HCT116 (cell line): ENCODE measurements at regions not wholly inside any gene's neighbourhood (a gene's known extent, or its start where the extent isn't known, plus 50 kb on each side); places are given as distances from the start of the nearest gene placed in this dataset.

Source experiments
- ATAC-seq: fragments of 200-7000 bp; cut with Tn5 transposase; 2 replicates; pipeline ENCODE4 v1.9.1; 2020; ENCODE audit warnings: mild to moderate bottlenecking, moderate library complexity
- BruUV-seq: library from RNA; stranded (reverse); fragments of 400-500 nt; replicated peaks from 2 replicates; lab custom pipeline; 2021; lab: Mats Ljungman, UMichigan
- CTCF ChIA-PET: fragments of 300-600 bp; sonication (Branson Sonifier 250); formaldehyde crosslinking; loops from one replicate; lab custom pipeline; 2021; ENCODE audit warnings: antibody characterized with exemption; lab: Charles Lee
- POLR2A ChIA-PET: fragments of 300-600, 350-600 bp; sonication (Branson Sonifier 250); formaldehyde crosslinking; loops from one replicate; lab custom pipeline; 2021; ENCODE audit warnings: antibody characterized with exemption; lab: Charles Lee
- RAD21 ChIA-PET, 2 experiments: fragments of 300-600 bp; sonication (Branson Sonifier 250); formaldehyde crosslinking; loops; one replicate each; lab custom pipeline; 2023; ENCODE audit warnings: low total read pairs in 2 of 2; ENCODE audit not compliant: uncharacterized antibody in 2 of 2, unreplicated experiment in 2 of 2, low non-redundant PET in 1 of 2; lab: Charles Lee
- DNase-seq: peaks from one replicate; pipeline ENCODE4 v3.0.0-alpha.2; 2010; ENCODE audit warnings: low read depth, low spot score
- H2AFZ ChIP-seq: fragments of 200-600 bp; shearing (Covaris generic), sonication (generic); 2 replicates; pipeline ENCODE4 v1.6.1; 2017; ENCODE audit warnings: low read depth, mixed run types, mixed read lengths, antibody characterized with exemption, low read length; ENCODE audit not compliant: poor library complexity, severe bottlenecking
- H3K27ac ChIP-seq: 2 replicates; pipeline ENCODE4 v1.5.1; 2012; ENCODE audit warnings: low read depth, low read length
- H3K27me3 ChIP-seq: fragments of 200-600 bp; sonication (generic); 2 replicates; pipeline ENCODE4 v1.6.1; 2016; ENCODE audit warnings: mixed run types, low read length, mixed read lengths; ENCODE audit not compliant: insufficient read depth
- H3K36me3 ChIP-seq, 2 experiments: fragments of 200-500 bp in 1 of 2; fragments of 200-600 bp in 1 of 2; sonication (Bioruptor generic) in 1 of 2; sonication (generic) in 1 of 2; 2 replicates each; pipeline versions ENCODE4 v1.5.1 to v1.6.1; 2014 to 2016; ENCODE audit warnings: low read length in 2 of 2, inconsistent platforms in 1 of 2, mixed read lengths in 1 of 2, mixed run types in 1 of 2; ENCODE audit not compliant: insufficient read depth in 2 of 2, control insufficient read depth in 1 of 2
- H3K4me1 ChIP-seq, 2 experiments: fragments of 200-600 bp in 1 of 2; sonication (generic) in 1 of 2; 2 replicates each; pipeline versions ENCODE4 v1.5.1 to v1.6.1; 2012 to 2017; ENCODE audit warnings: low read length in 2 of 2, inconsistent platforms in 1 of 2, mild to moderate bottlenecking in 1 of 2, mixed read lengths in 1 of 2, mixed run types in 1 of 2, moderate library complexity in 1 of 2; ENCODE audit not compliant: insufficient read depth in 2 of 2, control insufficient read depth in 1 of 2
- H3K4me2 ChIP-seq: fragments of 200-600 bp; sonication (generic); 2 replicates; pipeline ENCODE4 v1.6.1; 2017; ENCODE audit warnings: mixed run types, low read length, mixed read lengths
- H3K4me3 ChIP-seq, 2 experiments: fragments of 200-600 bp in 1 of 2; sonication (generic) in 1 of 2; replicated peaks in 1 of 2; 2 replicates each; pipeline ENCODE4 v1.5.1; 2011 to 2016; ENCODE audit warnings: low read length in 2 of 2, control low read depth in 1 of 2, low read depth in 1 of 2, mild to moderate bottlenecking in 1 of 2, mixed read lengths in 1 of 2, mixed run types in 1 of 2
- H3K79me2 ChIP-seq: fragments of 200-600 bp; sonication (generic); 2 replicates; pipeline ENCODE4 v1.6.1; 2017; ENCODE audit warnings: mild to moderate bottlenecking, mixed run types, low read length, moderate library complexity, mixed read lengths; ENCODE audit not compliant: insufficient read depth
- H3K9ac ChIP-seq: fragments of 200-600 bp; sonication (generic); 2 replicates; pipeline ENCODE4 v1.6.1; 2016; ENCODE audit warnings: low read length, mixed read lengths
- H3K9me2 ChIP-seq: fragments of 200-600 bp; sonication (generic), shearing (Covaris generic); 2 replicates; pipeline ENCODE4 v1.6.1; 2017; ENCODE audit warnings: mixed run types, mild to moderate bottlenecking, moderate library complexity; ENCODE audit not compliant: insufficient read depth
- H3K9me3 ChIP-seq, 2 experiments: fragments of 200-500 bp in 1 of 2; fragments of 200-600 bp in 1 of 2; sonication (Bioruptor generic) in 1 of 2; sonication (generic) in 1 of 2; 2 replicates each; pipeline ENCODE4 v1.6.1; 2014 to 2017; ENCODE audit warnings: low read length in 2 of 2, mixed read lengths in 2 of 2, inconsistent platforms in 1 of 2, low read depth in 1 of 2, mild to moderate bottlenecking in 1 of 2, mixed run types in 1 of 2, moderate library complexity in 1 of 2; ENCODE audit not compliant: control insufficient read depth in 1 of 2, insufficient read depth in 1 of 2
- H4K20me1 ChIP-seq: fragments of 200-600 bp; sonication (generic), shearing (Covaris generic); 2 replicates; pipeline ENCODE4 v1.6.1; 2017; ENCODE audit warnings: mixed run types, mild to moderate bottlenecking, moderate library complexity; ENCODE audit not compliant: insufficient read depth
- CBX3 ChIP-seq: IDR thresholded peaks from 2 replicates; pipeline ENCODE4 v1.6.1; 2012; ENCODE audit warnings: low read depth
- CEBPB ChIP-seq: IDR thresholded peaks from 2 replicates; pipeline ENCODE4 v1.6.1; 2012; ENCODE audit warnings: low read depth
- EGR1 ChIP-seq: IDR thresholded peaks from 2 replicates; pipeline ENCODE4 v1.6.1; 2012; ENCODE audit warnings: low read depth
- EZH2 ChIP-seq: fragments of 200-600 bp; sonication (generic); IDR thresholded peaks from 2 replicates; pipeline ENCODE4 v1.6.1; 2017; ENCODE audit warnings: antibody characterized with exemption, mixed run types
- EZH2phosphoT487 ChIP-seq: fragments of 200-600 bp; IDR thresholded peaks from 2 replicates; pipeline ENCODE4 v1.6.1; 2018; ENCODE audit warnings: antibody characterized with exemption, borderline replicate concordance
- FOSL1 ChIP-seq: IDR thresholded peaks from 2 replicates; pipeline ENCODE4 v1.6.1; 2012; ENCODE audit warnings: low read depth
- JUND ChIP-seq: IDR thresholded peaks from 2 replicates; pipeline ENCODE4 v1.6.1; 2012
- MAX ChIP-seq: IDR thresholded peaks from 2 replicates; pipeline ENCODE4 v1.6.1; 2012
- POLR2A ChIP-seq: IDR thresholded peaks from 2 replicates; pipeline ENCODE4 v1.7.0; 2011; ENCODE audit warnings: borderline replicate concordance; ENCODE audit not compliant: insufficient read depth, insufficient read length; ENCODE audit errors: extremely low read depth
- POLR2AphosphoS5 ChIP-seq: IDR thresholded peaks from 2 replicates; pipeline ENCODE4 v1.6.1; 2011; ENCODE audit warnings: mild to moderate bottlenecking, low read depth, low read length, moderate library complexity
- SP1 ChIP-seq: IDR thresholded peaks from 2 replicates; pipeline ENCODE4 v1.6.1; 2012; ENCODE audit warnings: low read depth
- SRF ChIP-seq: IDR thresholded peaks from 2 replicates; pipeline ENCODE4 v1.6.1; 2012; ENCODE audit warnings: low read depth
- TCF7L2 ChIP-seq: IDR thresholded peaks from 2 replicates; pipeline ENCODE4 v1.7.0; 2011; ENCODE audit warnings: borderline replicate concordance, inconsistent platforms; ENCODE audit not compliant: insufficient read depth, insufficient read length; ENCODE audit errors: extremely low read depth
- YY1 ChIP-seq: IDR thresholded peaks from 2 replicates; pipeline ENCODE4 v1.6.1; 2011; ENCODE audit warnings: low read length, low read depth, moderate library complexity, mild to moderate bottlenecking; ENCODE audit not compliant: insufficient replicate concordance; ENCODE audit errors: extremely low read depth
- ZBTB33 ChIP-seq: IDR thresholded peaks from 2 replicates; pipeline ENCODE4 v1.6.1; 2011; ENCODE audit warnings: mild to moderate bottlenecking, low read length, moderate library complexity; ENCODE audit not compliant: insufficient replicate concordance; ENCODE audit errors: extremely low read depth
- ZFX ChIP-seq: fragments of 450-650 bp; IDR thresholded peaks from 2 replicates; pipeline ENCODE4 v1.6.1; 2017
- ZNF274 ChIP-seq: fragments of 200-500 bp; sonication (Bioruptor generic); IDR thresholded peaks from 2 replicates; pipeline ENCODE4 v1.6.1; 2014; ENCODE audit warnings: mild to moderate bottlenecking, low read depth, low read length, inconsistent platforms
- intact Hi-C: fragments of 100-400 bp; cut with micrococcal nuclease; formaldehyde crosslinking; loops from 2 replicates; pipeline ENCODE4 v1.10.0; 2022
- TF ChIP-seq, protein P1 (sequence below): IDR thresholded peaks from 2 replicates; pipeline ENCODE4 v1.6.1; 2012
- TF ChIP-seq, protein P2 (sequence below), 3 experiments: fragments of 200-600 bp in 1 of 3; sonication (generic) in 1 of 3; IDR thresholded peaks in 2 of 3; conservative IDR thresholded peaks in 1 of 3; 2 replicates each; pipeline ENCODE4 v1.5.1; 2012 to 2017; ENCODE audit warnings: low read depth in 2 of 3, low read length in 2 of 3, antibody characterized with exemption in 1 of 3, borderline replicate concordance in 1 of 3, control low read depth in 1 of 3, mild to moderate bottlenecking in 1 of 3, mixed read lengths in 1 of 3, mixed run types in 1 of 3, moderate library complexity in 1 of 3; ENCODE audit not compliant: insufficient read depth in 1 of 3
- TF ChIP-seq, protein P3 (sequence below): IDR thresholded peaks from 2 replicates; pipeline ENCODE4 v1.6.1; 2012; ENCODE audit warnings: low read depth

DNA sequence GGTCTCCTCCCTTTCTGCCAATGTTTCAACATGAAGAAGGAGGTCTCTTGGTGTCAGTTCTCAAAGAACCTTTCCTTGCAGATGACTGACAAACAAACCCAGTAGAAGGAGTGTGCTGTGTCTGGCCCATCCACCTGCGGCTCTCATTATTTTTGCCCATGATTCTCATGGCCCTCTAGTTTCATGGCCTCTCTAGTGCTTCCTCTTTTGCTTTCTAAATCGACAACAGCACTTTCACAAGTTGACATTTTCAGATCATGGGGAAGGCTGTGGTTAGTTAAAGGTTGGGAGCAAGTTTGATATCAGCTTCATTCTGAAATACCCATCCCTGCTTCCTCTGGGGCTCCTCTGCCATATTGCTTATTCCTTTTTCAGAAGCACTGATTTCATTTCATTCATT lies 805.2 kb downstream of the SLC4A3 start:
- H3K9me3 ChIP-seq, result no peaks in the 10 kb centered on the region
- ATAC-seq, result no peak
- BruUV-seq, result no TSS peak
- RAD21 ChIA-PET, result no interaction called here
- no peaks in the 10 kb centered on the region for H3K27me3 ChIP-seq
- H3K9me2 ChIP-seq, result no peaks in the 10 kb centered on the region
- POLR2A ChIA-PET, result no interaction called here
- no peaks in the 10 kb centered on the region for H3K36me3 ChIP-seq
- no peaks in the 10 kb centered on the region for H3K79me2 ChIP-seq
- H3K9ac ChIP-seq, result no peak overlapping the region
- no peak overlapping the region for H3K27ac ChIP-seq
- TF ChIP-seq, protein P1, sequence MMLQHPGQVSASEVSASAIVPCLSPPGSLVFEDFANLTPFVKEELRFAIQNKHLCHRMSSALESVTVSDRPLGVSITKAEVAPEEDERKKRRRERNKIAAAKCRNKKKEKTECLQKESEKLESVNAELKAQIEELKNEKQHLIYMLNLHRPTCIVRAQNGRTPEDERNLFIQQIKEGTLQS, result no peak
- TF ChIP-seq POLR2AphosphoS5 (no peak), ZNF274 (no peak), FOSL1 (no peak), CBX3 (no peak), SRF (no peak), YY1 (no peak), JUND (no peak), TCF7L2 (no peak), ZBTB33 (no peak), CEBPB (no peak), EZH2 (no peak), MAX (no peak), SP1 (no peak), EZH2phosphoT487 (no peak), EGR1 (no peak), ZFX (no peak), POLR2A (no peak)
- TF ChIP-seq, protein P2, sequence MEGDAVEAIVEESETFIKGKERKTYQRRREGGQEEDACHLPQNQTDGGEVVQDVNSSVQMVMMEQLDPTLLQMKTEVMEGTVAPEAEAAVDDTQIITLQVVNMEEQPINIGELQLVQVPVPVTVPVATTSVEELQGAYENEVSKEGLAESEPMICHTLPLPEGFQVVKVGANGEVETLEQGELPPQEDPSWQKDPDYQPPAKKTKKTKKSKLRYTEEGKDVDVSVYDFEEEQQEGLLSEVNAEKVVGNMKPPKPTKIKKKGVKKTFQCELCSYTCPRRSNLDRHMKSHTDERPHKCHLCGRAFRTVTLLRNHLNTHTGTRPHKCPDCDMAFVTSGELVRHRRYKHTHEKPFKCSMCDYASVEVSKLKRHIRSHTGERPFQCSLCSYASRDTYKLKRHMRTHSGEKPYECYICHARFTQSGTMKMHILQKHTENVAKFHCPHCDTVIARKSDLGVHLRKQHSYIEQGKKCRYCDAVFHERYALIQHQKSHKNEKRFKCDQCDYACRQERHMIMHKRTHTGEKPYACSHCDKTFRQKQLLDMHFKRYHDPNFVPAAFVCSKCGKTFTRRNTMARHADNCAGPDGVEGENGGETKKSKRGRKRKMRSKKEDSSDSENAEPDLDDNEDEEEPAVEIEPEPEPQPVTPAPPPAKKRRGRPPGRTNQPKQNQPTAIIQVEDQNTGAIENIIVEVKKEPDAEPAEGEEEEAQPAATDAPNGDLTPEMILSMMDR (IDR thresholded peaks at IDR 0.05 in 2 of 3, conservative IDR thresholded peaks at IDR 0.05 in 1 of 3; ENCODE audit: borderline replicate concordance in 1 of 3, insufficient read depth in 1 of 3, low read depth in 2 of 3, low read length in 2 of 3), result no peak
- TF ChIP-seq, protein P3, sequence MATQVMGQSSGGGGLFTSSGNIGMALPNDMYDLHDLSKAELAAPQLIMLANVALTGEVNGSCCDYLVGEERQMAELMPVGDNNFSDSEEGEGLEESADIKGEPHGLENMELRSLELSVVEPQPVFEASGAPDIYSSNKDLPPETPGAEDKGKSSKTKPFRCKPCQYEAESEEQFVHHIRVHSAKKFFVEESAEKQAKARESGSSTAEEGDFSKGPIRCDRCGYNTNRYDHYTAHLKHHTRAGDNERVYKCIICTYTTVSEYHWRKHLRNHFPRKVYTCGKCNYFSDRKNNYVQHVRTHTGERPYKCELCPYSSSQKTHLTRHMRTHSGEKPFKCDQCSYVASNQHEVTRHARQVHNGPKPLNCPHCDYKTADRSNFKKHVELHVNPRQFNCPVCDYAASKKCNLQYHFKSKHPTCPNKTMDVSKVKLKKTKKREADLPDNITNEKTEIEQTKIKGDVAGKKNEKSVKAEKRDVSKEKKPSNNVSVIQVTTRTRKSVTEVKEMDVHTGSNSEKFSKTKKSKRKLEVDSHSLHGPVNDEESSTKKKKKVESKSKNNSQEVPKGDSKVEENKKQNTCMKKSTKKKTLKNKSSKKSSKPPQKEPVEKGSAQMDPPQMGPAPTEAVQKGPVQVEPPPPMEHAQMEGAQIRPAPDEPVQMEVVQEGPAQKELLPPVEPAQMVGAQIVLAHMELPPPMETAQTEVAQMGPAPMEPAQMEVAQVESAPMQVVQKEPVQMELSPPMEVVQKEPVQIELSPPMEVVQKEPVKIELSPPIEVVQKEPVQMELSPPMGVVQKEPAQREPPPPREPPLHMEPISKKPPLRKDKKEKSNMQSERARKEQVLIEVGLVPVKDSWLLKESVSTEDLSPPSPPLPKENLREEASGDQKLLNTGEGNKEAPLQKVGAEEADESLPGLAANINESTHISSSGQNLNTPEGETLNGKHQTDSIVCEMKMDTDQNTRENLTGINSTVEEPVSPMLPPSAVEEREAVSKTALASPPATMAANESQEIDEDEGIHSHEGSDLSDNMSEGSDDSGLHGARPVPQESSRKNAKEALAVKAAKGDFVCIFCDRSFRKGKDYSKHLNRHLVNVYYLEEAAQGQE, result no peak
- no peak overlapping the region for H3K4me2 ChIP-seq
- no peak overlapping the region for H3K4me3 ChIP-seq
- intact Hi-C loops, result no loop called here
- no peaks in the 10 kb centered on the region for H3K4me1 ChIP-seq
- no peak for DNase-seq
- no peaks in the 10 kb centered on the region for H4K20me1 ChIP-seq
- CTCF ChIA-PET, result no interaction called here
- no peak overlapping the region for H2AFZ ChIP-seq
